ENCODE measurements at regions not wholly inside any gene's neighbourhood (a gene's known extent, or its start where the extent isn't known, plus 50 kb on each side); places are given as distances from the start of the nearest gene placed in this dataset.
"Not testable (repeated sequence)": the region's sequence is repeated elsewhere in the genome, so short reads cannot be mapped to it uniquely, and the experiment has no call there.

- DNase-seq (ENCODE audit: extremely low read depth, low read depth), result no peak
- TF ChIP-seq CTCF (IDR thresholded peaks at IDR 0.05; ENCODE audit: low read depth, low read length), result no peak
Observed at GRCh38 chr3:106431721-106432120, 562.9 kb upstream of the CBLB start.

GRCh38 chr3:106435899-106436453 lies 567.2 kb upstream of the CBLB start:
- TF ChIP-seq CTCF (IDR thresholded peaks at IDR 0.05; ENCODE audit: low read depth, low read length), result no peak

GRCh38 chr3:106438887-106439286 lies 570.1 kb upstream of the CBLB start:
- DNase-seq (ENCODE audit: extremely low read depth, low read depth), result no peak
- TF ChIP-seq CTCF (IDR thresholded peaks at IDR 0.05; ENCODE audit: low read depth, low read length), result no peak

More at GRCh38 chr3:106435899-106436453, 567.2 kb upstream of the CBLB start:
- DNase-seq (ENCODE audit: extremely low read depth, low read depth), result no peak

GRCh38 chr3:106440672-106441071 lies 571.9 kb upstream of the CBLB start:
- no peak for DNase-seq (ENCODE audit: extremely low read depth, low read depth)
- no peak for TF ChIP-seq CTCF (IDR thresholded peaks at IDR 0.05; ENCODE audit: low read depth, low read length)

- DNase-seq (ENCODE audit: extremely low read depth, low read depth), result no peak
- no peak for TF ChIP-seq CTCF (IDR thresholded peaks at IDR 0.05; ENCODE audit: low read depth, low read length)
Observed at GRCh38 chr3:106446271-106446670, 577.5 kb upstream of the CBLB start.

GRCh38 chr3:106447723-106448301 lies 579.0 kb upstream of the CBLB start:
- no peak for TF ChIP-seq CTCF (IDR thresholded peaks at IDR 0.05; ENCODE audit: low read depth, low read length)
- DNase-seq (ENCODE audit: extremely low read depth, low read depth), result no peak

- DNase-seq (ENCODE audit: extremely low read depth, low read depth), result not testable (repeated sequence)
Observed at GRCh38 chr3:106448372-106448966, 579.7 kb upstream of the CBLB start.

- no peak for DNase-seq (ENCODE audit: extremely low read depth, low read depth)
- no peak for TF ChIP-seq CTCF (IDR thresholded peaks at IDR 0.05; ENCODE audit: low read depth, low read length)
Observed at GRCh38 chr3:106452096-106452495, 583.3 kb upstream of the CBLB start.
